Immature natural killer cell (primary cell): ENCODE measurements at regions not wholly inside any gene's neighbourhood (a gene's known extent, or its start where the extent isn't known, plus 50 kb on each side); places are given as distances from the start of the nearest gene placed in this dataset.

Source experiments
- DNase-seq, 3 donors: peaks; one replicate each; pipeline ENCODE4 v3.0.0; 2022; ENCODE audit warnings: mixed read lengths in 1 of 3
- H3K27ac Mint-ChIP-seq, 6 donors: one replicate each; pipeline ENCODE4 v1.8.0; 2020; ENCODE audit warnings: mixed read lengths in 6 of 6, mild to moderate bottlenecking in 5 of 6, inconsistent platforms in 4 of 6, moderate library complexity in 3 of 6
- H3K27me3 Mint-ChIP-seq, 3 donors: one replicate each; pipeline ENCODE4 v1.8.0; 2020 to 2021; ENCODE audit warnings: low read depth in 3 of 3, mild to moderate bottlenecking in 3 of 3, mixed read lengths in 3 of 3, moderate library complexity in 3 of 3, inconsistent platforms in 1 of 3
- H3K36me3 Mint-ChIP-seq, 3 donors: one replicate each; pipeline ENCODE4 v1.8.0; 2020; ENCODE audit warnings: mixed read lengths in 3 of 3, inconsistent platforms in 2 of 3, mild to moderate bottlenecking in 2 of 3
- H3K4me1 Mint-ChIP-seq, 2 donors: one replicate each; pipeline ENCODE4 v1.8.0; 2020; ENCODE audit warnings: inconsistent platforms in 2 of 2, mild to moderate bottlenecking in 2 of 2, mixed read lengths in 2 of 2, moderate library complexity in 1 of 2
- H3K4me3 Mint-ChIP-seq, 5 donors: one replicate each; pipeline ENCODE4 v1.8.0; 2020; ENCODE audit warnings: mild to moderate bottlenecking in 5 of 5, mixed read lengths in 5 of 5, inconsistent platforms in 3 of 5, moderate library complexity in 3 of 5
- H3K9me3 Mint-ChIP-seq, 6 donors: one replicate each; pipeline ENCODE4 v1.8.0; 2020; ENCODE audit warnings: mild to moderate bottlenecking in 6 of 6, mixed read lengths in 6 of 6, inconsistent platforms in 4 of 6, moderate library complexity in 3 of 6

DNA sequence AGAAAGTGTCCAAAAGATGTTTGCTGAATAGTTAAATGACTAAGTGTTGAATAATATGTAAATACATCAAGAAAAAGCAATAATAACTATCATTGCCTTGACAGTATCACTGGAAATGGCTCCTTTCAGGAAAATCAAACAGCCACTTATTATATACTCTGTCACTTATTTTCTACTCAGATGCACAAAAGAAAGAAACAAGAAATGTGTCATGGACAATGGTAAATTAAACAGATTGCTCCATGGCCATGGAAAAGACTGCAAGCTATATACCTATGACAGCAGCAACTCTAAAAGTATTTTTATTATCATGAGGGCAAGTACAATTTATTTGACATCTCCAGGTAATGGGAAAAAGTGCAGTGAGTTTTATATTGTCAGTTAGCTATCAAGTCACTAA is 52.9 kb upstream of the GUCY1A2 start:
- H3K27me3 Mint-ChIP-seq, result peaks cover 0 to 1% (median under 1%) of the 10 kb centered on the region in 3 donors
- H3K4me3 Mint-ChIP-seq, result no peak overlapping the region

More for the DNA sequence above, 52.9 kb upstream of the GUCY1A2 start:
- Mint-ChIP-seq H3K27ac (no peak overlapping the region), H3K9me3 (peaks cover 0 to 36% (median 8%) of the 10 kb centered on the region in 6 donors), H3K4me1 (no peaks in the 10 kb centered on the region), H3K36me3 (peaks cover 0 to 3% (median 0%) of the 10 kb centered on the region in 3 donors)
- DNase-seq, result no peak
